K562 (cell line): ENCODE measurements at regions not wholly inside any gene's neighbourhood (a gene's known extent, or its start where the extent isn't known, plus 50 kb on each side); places are given as distances from the start of the nearest gene placed in this dataset.

Source experiments
- ATAC-seq: fragments of 200-7000 bp; cut with Tn5 transposase; 3 replicates; pipeline ENCODE4 v1.9.1; 2020; ENCODE audit warnings: moderate library complexity
- BruUV-seq: library from RNA; stranded (reverse); fragments of 400-500 nt; replicated peaks from 2 replicates; lab custom pipeline; 2021; lab: Mats Ljungman, UMichigan
- CTCF ChIA-PET: fragments of 300-600 bp; formaldehyde crosslinking; extraction: SDS; loops from one replicate; lab custom pipeline; 2021; ENCODE audit warnings: low intra/inter-chr PET ratio; lab: Yijun Ruan, JAX
- POLR2A ChIA-PET: fragments of 300-600, 350-650 bp; sonication (Branson Sonifier 250); formaldehyde crosslinking; extraction: SDS; loops from one replicate; lab custom pipeline; 2021; ENCODE audit warnings: antibody characterized with exemption, inconsistent platforms; lab: Yijun Ruan, JAX
- DNase-seq, 4 experiments: peaks; one replicate each; pipeline versions ENCODE4 v3.0.0 to v3.0.0-alpha.2; 2011 to 2018; ENCODE audit warnings: low spot score in 3 of 4, mixed read lengths in 3 of 4; ENCODE audit errors: extremely low read depth in 1 of 4
- FAIRE-seq: peaks from 2 replicates; lab custom pipeline; 2011; peaks lifted over from hg19 to GRCh38; lab: Jason Lieb, UNC
- H2AFZ ChIP-seq: 2 replicates; pipeline ENCODE4 v1.6.0; 2011; ENCODE audit warnings: low read depth, low read length, control low read depth, inconsistent platforms
- H3K27ac ChIP-seq: fragments of 200-600 bp; 3 replicates; pipeline ENCODE4 v1.8.0; 2011; ENCODE audit warnings: low read depth, mild to moderate bottlenecking, control low read depth, inconsistent platforms, low read length, moderate library complexity, mixed read lengths; ENCODE audit errors: extremely low read depth
- H3K27me3 ChIP-seq, 2 experiments: fragments of 300-600 bp in 1 of 2; 2 replicates in 1 of 2; 3 replicates in 1 of 2; pipeline versions ENCODE4 v1.6.0 to v1.8.0; 2011; ENCODE audit warnings: inconsistent platforms in 2 of 2, low read length in 2 of 2, mild to moderate bottlenecking in 1 of 2, mixed read lengths in 1 of 2, moderate library complexity in 1 of 2; ENCODE audit not compliant: control insufficient read depth in 2 of 2, insufficient read depth in 2 of 2
- H3K36me3 ChIP-seq: fragments of 300-600 bp; 3 replicates; pipeline ENCODE4 v1.8.0; 2011; ENCODE audit warnings: mild to moderate bottlenecking, low read length, inconsistent platforms; ENCODE audit not compliant: control insufficient read depth, insufficient read depth
- H3K4me1 ChIP-seq, 2 experiments: fragments of 200-600 bp in 1 of 2; replicated peaks in 1 of 2; 2 replicates in 1 of 2; 3 replicates in 1 of 2; pipeline versions ENCODE4 v1.5.1 to v1.8.0; 2011; ENCODE audit warnings: inconsistent platforms in 2 of 2, low read length in 2 of 2, mild to moderate bottlenecking in 1 of 2, mixed read lengths in 1 of 2, moderate library complexity in 1 of 2; ENCODE audit not compliant: control insufficient read depth in 2 of 2, insufficient read depth in 2 of 2
- H3K4me2 ChIP-seq: 2 replicates; pipeline ENCODE4 v1.6.1; 2011; ENCODE audit warnings: low read length, control low read depth, inconsistent platforms, mixed read lengths; ENCODE audit not compliant: insufficient read depth
- H3K4me3 ChIP-seq: fragments of 200-600 bp; sonication (generic), shearing (Covaris generic); 2 replicates; pipeline ENCODE4 v1.5.1; 2016; ENCODE audit warnings: control low read depth, inconsistent platforms
- H3K79me2 ChIP-seq: fragments of 200-600 bp; 3 replicates; pipeline ENCODE4 v1.8.0; 2011; ENCODE audit warnings: low read length, inconsistent platforms; ENCODE audit not compliant: control insufficient read depth, insufficient read depth
- H3K9ac ChIP-seq, 2 experiments: 2 replicates each; pipeline versions ENCODE4 v1.6.0 to v1.6.1; 2011; ENCODE audit warnings: low read depth in 2 of 2, low read length in 2 of 2, control low read depth in 1 of 2, inconsistent platforms in 1 of 2, mild to moderate bottlenecking in 1 of 2, mixed read lengths in 1 of 2; ENCODE audit not compliant: insufficient read depth in 1 of 2
- H3K9me1 ChIP-seq: one replicate; pipeline ENCODE4 v1.6.0; 2011; ENCODE audit warnings: inconsistent platforms, mild to moderate bottlenecking, low read length, moderate library complexity; ENCODE audit not compliant: control insufficient read depth, insufficient read depth
- H3K9me3 ChIP-seq: replicated peaks from 2 replicates; pipeline ENCODE4 v1.5.1; 2011; ENCODE audit warnings: low read depth, low read length, inconsistent platforms; ENCODE audit not compliant: control insufficient read depth, insufficient read depth
- H4K20me1 ChIP-seq: replicated peaks from 2 replicates; pipeline ENCODE4 v1.6.1; 2011; ENCODE audit warnings: low read length, inconsistent platforms, mixed read lengths; ENCODE audit not compliant: control insufficient read depth, insufficient read depth
- HSF4 ChIP-seq: fragments of 250-450 bp; sonication (Bioruptor Pico); IDR thresholded peaks from 2 replicates; pipeline ENCODE4 v2.1.2; 2022; ENCODE audit warnings: mild to moderate bottlenecking, moderate library complexity, borderline replicate concordance
- WGBS: fragments of 100-300 bp; shearing (Covaris generic); methylation state at CpG from one replicate; pipeline ENCODE4 v1.1.6; 2016; ENCODE audit warnings: low coverage, mixed read lengths; ENCODE audit not compliant: insufficient coverage; ENCODE audit errors: missing lambda C conversion rate; 5-methylcytosine and 5-hydroxymethylcytosine counted together
- in situ Hi-C: fragments of 300-500 bp; cut with MboI; formaldehyde crosslinking; loops from 4 replicates; pipeline ENCODE4 v1.15.0; 2018; ENCODE audit warnings: inconsistent platforms, mixed read lengths
- intact Hi-C: fragments of 100-400 bp; cut with micrococcal nuclease; formaldehyde crosslinking; loops from 2 replicates; pipeline ENCODE4 v1.14.2; 2022
- TF ChIP-seq, protein P1 (sequence below): fragments of 450-650 bp; IDR thresholded peaks from 2 replicates; pipeline ENCODE4 v1.6.1; 2017; ENCODE audit warnings: antibody characterized with exemption, mild to moderate bottlenecking

DNA sequence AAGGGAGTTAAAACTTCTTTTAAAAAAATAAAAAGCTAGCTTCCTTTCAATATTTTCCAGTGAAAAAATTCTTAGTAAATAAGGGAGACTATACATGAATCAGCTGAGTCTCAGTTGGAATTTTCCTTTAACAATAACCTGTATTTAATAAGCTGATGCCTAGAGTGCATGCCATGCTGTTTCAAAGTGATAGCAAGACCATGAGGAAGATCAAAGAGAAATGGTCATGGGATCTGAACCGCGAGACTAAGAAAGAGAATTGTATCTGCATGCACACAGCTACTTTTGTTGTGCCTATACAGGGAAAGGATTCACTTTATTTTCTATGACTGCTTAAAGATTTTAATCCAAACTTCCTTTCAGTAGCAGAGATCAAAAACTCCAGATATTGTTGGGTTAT lies 2217.0 kb downstream of the MAT2B start:
- H3K27me3 ChIP-seq: no peaks in the 10 kb centered on the region
- H3K9me3 ChIP-seq: no peaks in the 10 kb centered on the region
- H3K36me3 ChIP-seq: no peaks in the 10 kb centered on the region
- H4K20me1 ChIP-seq: no peaks in the 10 kb centered on the region
- H3K9me1 ChIP-seq: no peaks in the 10 kb centered on the region
- no TSS peak for BruUV-seq
- DNase-seq (no peak), FAIRE-seq (no peak), ATAC-seq (no peak)
- TF ChIP-seq HSF4 (CRISPR knock-in tag): no peak
- TF ChIP-seq, protein P1, sequence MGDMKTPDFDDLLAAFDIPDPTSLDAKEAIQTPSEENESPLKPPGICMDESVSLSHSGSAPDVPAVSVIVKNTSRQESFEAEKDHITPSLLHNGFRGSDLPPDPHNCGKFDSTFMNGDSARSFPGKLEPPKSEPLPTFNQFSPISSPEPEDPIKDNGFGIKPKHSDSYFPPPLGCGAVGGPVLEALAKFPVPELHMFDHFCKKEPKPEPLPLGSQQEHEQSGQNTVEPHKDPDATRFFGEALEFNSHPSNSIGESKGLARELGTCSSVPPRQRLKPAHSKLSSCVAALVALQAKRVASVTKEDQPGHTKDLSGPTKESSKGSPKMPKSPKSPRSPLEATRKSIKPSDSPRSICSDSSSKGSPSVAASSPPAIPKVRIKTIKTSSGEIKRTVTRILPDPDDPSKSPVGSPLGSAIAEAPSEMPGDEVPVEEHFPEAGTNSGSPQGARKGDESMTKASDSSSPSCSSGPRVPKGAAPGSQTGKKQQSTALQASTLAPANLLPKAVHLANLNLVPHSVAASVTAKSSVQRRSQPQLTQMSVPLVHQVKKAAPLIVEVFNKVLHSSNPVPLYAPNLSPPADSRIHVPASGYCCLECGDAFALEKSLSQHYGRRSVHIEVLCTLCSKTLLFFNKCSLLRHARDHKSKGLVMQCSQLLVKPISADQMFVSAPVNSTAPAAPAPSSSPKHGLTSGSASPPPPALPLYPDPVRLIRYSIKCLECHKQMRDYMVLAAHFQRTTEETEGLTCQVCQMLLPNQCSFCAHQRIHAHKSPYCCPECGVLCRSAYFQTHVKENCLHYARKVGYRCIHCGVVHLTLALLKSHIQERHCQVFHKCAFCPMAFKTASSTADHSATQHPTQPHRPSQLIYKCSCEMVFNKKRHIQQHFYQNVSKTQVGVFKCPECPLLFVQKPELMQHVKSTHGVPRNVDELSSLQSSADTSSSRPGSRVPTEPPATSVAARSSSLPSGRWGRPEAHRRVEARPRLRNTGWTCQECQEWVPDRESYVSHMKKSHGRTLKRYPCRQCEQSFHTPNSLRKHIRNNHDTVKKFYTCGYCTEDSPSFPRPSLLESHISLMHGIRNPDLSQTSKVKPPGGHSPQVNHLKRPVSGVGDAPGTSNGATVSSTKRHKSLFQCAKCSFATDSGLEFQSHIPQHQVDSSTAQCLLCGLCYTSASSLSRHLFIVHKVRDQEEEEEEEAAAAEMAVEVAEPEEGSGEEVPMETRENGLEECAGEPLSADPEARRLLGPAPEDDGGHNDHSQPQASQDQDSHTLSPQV: no peak
- H3K9ac ChIP-seq: no peak overlapping the region
- no peak overlapping the region for H3K4me3 ChIP-seq
- no peaks in the 10 kb centered on the region for H3K79me2 ChIP-seq
- ChIA-PET POLR2A (no interaction called here), CTCF (no interaction called here)
- H3K4me1 ChIP-seq: no peaks in the 10 kb centered on the region
- in situ Hi-C loops (no loop called here), intact Hi-C loops (no loop called here)
- WGBS: 0% methylated on average over 2 of the region's 2 CpGs
- H3K4me2 ChIP-seq: no peak overlapping the region
- H3K27ac ChIP-seq: no peak overlapping the region
- H2AFZ ChIP-seq: no peak overlapping the region
